Lower lobe of right lung (tissue), 2 donors: ENCODE measurements at regions not wholly inside any gene's neighbourhood (a gene's known extent, or its start where the extent isn't known, plus 50 kb on each side); places are given as distances from the start of the nearest gene placed in this dataset.
A peak's percentile ranks its signal among the peaks of the same experiment; 100 is the strongest.

ENCODE experiments used
- ATAC-seq, 2 donors: fragments of 200-7000 bp; cut with Tn5 transposase; one replicate each; pipeline ENCODE4 v1.9.1; 2020 to 2022; ENCODE audit warnings: mild to moderate bottlenecking in 2 of 2, moderate library complexity in 2 of 2
- DNase-seq: peaks from one replicate; pipeline ENCODE4 v3.0.0-alpha.2; 2020
- H3K27ac ChIP-seq: fragments of 200-600 bp; one replicate; pipeline ENCODE4 v1.8.0; 2022
- H3K27me3 ChIP-seq: fragments of 200-600 bp; one replicate; pipeline ENCODE4 v1.8.0; 2022; ENCODE audit warnings: low read depth
- H3K36me3 ChIP-seq: fragments of 200-600 bp; one replicate; pipeline ENCODE4 v1.8.0; 2022; ENCODE audit warnings: mild to moderate bottlenecking
- H3K4me1 ChIP-seq: fragments of 200-600 bp; one replicate; pipeline ENCODE4 v1.8.0; 2022
- H3K4me3 ChIP-seq: fragments of 200-600 bp; one replicate; pipeline ENCODE4 v1.8.0; 2022; ENCODE audit warnings: mild to moderate bottlenecking
- H3K9me3 ChIP-seq: fragments of 200-600 bp; one replicate; pipeline ENCODE4 v1.8.0; 2022
- CTCF ChIP-seq: fragments of 200-600 bp; IDR thresholded peaks from one replicate; pipeline ENCODE4 v1.8.0; 2022; ENCODE audit warnings: antibody characterized with exemption, mild to moderate bottlenecking
- intact Hi-C: fragments of 100-400 bp; cut with DNase I; formaldehyde crosslinking; loops from one replicate; pipeline ENCODE4 v1.11.0; 2022
- donor health status: DM: no; HTN: yes; CAD: no; lungs with severe emphysema.

- no peak overlapping the region for H3K27ac ChIP-seq
- no peak for ATAC-seq
- no peaks in the 10 kb centered on the region for H3K4me1 ChIP-seq
- no peak overlapping the region for H3K4me3 ChIP-seq
- no peak for DNase-seq
- no peak for TF ChIP-seq CTCF
- peaks cover 6% of the 10 kb centered on the region for H3K27me3 ChIP-seq
- no peaks in the 10 kb centered on the region for H3K36me3 ChIP-seq
- intact Hi-C loops, result no loop called here
- H3K9me3 ChIP-seq, result no peaks in the 10 kb centered on the region
These were observed 110.6 kb upstream of the TEX51 start for GRCh38 chr2:126788113-126788512.

DNA sequence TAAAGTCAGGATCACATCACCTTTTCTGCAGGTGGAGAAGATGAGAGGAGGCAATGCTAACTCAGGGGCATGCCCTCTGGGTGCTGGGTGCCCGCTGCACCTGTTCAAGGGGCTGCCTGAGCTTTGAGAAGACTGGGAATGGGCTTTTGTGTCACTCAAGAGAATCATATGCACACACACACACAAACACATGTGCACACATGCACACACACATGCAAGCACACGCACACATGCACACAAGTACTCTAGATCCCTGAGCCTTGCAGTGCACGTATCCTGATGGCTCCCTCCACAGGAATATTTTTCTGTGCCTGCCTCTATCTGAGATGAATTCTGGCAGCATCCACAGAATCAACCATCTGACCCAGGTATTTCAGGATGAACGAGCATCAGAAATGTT lies 110.0 kb upstream of the TEX51 start:
- no peak for TF ChIP-seq CTCF
- no peak for DNase-seq
- intact Hi-C loops, result no loop called here
- Histone ChIP-seq H3K9me3 (no peaks in the 10 kb centered on the region), H3K27ac (no peak overlapping the region), H3K36me3 (no peaks in the 10 kb centered on the region), H3K4me3 (no peak overlapping the region), H3K27me3 (peaks cover 6% of the 10 kb centered on the region), H3K4me1 (no peaks in the 10 kb centered on the region)
- no peak for ATAC-seq

- intact Hi-C loops, result no loop called here
- H3K27me3 ChIP-seq, result peaks cover 8% of the 10 kb centered on the region
- no peak for TF ChIP-seq CTCF
- DNase-seq (no peak), ATAC-seq (no peak)
- H3K9me3 ChIP-seq, result no peaks in the 10 kb centered on the region
- H3K4me3 ChIP-seq, result no peak overlapping the region
- H3K27ac ChIP-seq, result no peak overlapping the region
- no peaks in the 10 kb centered on the region for H3K4me1 ChIP-seq
- H3K36me3 ChIP-seq, result no peaks in the 10 kb centered on the region
These were observed 107.5 kb upstream of the TEX51 start for GRCh38 chr2:126790987-126791780.

DNA sequence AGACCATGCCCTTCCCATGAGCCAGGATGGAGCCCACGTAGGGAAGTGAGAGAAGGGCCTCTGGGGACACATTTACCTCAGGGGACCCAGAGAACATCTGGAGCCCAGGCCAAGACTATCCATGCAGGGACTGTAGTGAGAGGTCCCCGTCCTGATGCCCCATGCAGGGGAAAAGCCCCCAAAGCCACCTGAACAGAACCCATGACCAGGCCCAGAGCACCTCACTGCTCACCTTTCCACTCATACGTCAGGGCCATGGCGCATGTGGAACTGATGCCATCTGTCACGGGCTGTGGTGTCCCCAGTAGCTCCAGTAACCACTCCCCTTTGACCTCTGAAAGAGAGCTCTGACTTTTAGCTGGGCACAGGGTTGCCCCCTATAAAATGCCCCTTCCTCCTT lies 106.5 kb upstream of the TEX51 start:
- no peaks in the 10 kb centered on the region for H3K9me3 ChIP-seq
- H3K36me3 ChIP-seq, result no peaks in the 10 kb centered on the region
- peaks cover 8% of the 10 kb centered on the region for H3K27me3 ChIP-seq
- intact Hi-C loops, result no loop called here
- DNase-seq (no peak), ATAC-seq (peak in 1 of 2 donors; percentile 15)
- H3K27ac ChIP-seq, result no peak overlapping the region
- H3K4me3 ChIP-seq, result no peak overlapping the region
- TF ChIP-seq CTCF, result no peak
- no peaks in the 10 kb centered on the region for H3K4me1 ChIP-seq

- H3K36me3 ChIP-seq, result no peaks in the 10 kb centered on the region
- H3K4me1 ChIP-seq, result no peaks in the 10 kb centered on the region
- intact Hi-C loops, result no loop called here
- TF ChIP-seq CTCF, result no peak
- H3K27ac ChIP-seq, result no peak overlapping the region
- DNase-seq, result no peak
- H3K9me3 ChIP-seq, result no peaks in the 10 kb centered on the region
- H3K27me3 ChIP-seq, result peaks cover 8% of the 10 kb centered on the region
- ATAC-seq, result no peak
- H3K4me3 ChIP-seq, result no peak overlapping the region
These were observed 105.7 kb upstream of the TEX51 start for GRCh38 chr2:126792993-126793392.
